GM12891 (cell line): ENCODE measurements at regions not wholly inside any gene's neighbourhood (a gene's known extent, or its start where the extent isn't known, plus 50 kb on each side); places are given as distances from the start of the nearest gene placed in this dataset.

Source experiments
- PAX5 ChIP-seq: IDR thresholded peaks from 2 replicates; pipeline ENCODE4 v1.6.1; 2011; ENCODE audit warnings: low read length, moderate library complexity, mild to moderate bottlenecking; ENCODE audit not compliant: insufficient read depth, severe bottlenecking
- POLR2A ChIP-seq: IDR thresholded peaks from 2 replicates; pipeline ENCODE4 v1.6.1; 2011; ENCODE audit warnings: low read depth, low read length, control low read depth
- POLR2AphosphoS5 ChIP-seq: IDR thresholded peaks from 2 replicates; pipeline ENCODE4 v1.6.1; 2011; ENCODE audit warnings: low read depth, low read length, control low read depth
- POU2F2 ChIP-seq: IDR thresholded peaks from 2 replicates; pipeline ENCODE4 v1.6.1; 2011; ENCODE audit warnings: low read depth, mild to moderate bottlenecking, control low read depth, low read length, moderate library complexity
- SPI1 ChIP-seq: IDR thresholded peaks from 2 replicates; pipeline ENCODE4 v1.6.1; 2011; ENCODE audit warnings: low read depth, low read length, control low read depth
- TAF1 ChIP-seq: IDR thresholded peaks from 2 replicates; pipeline ENCODE4 v1.6.1; 2011; ENCODE audit warnings: low read depth, low read length, control low read depth

DNA sequence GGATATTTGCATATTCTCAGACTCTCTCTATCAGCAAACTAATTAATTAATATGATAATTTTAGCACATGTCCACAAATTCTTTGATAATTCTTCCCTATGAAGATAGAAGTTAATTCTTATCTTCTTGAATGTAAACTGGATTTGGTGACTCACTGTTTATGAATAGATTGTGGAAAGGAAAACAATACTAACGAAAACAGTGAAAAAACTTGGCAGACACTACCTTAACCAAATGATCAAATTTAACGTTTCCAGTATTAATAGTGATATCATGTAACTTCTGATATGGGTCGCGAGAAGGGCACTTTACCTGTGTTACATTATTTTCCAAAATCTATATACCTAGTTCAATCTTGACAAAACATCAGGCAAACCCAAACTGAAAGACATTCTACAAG lies 401.0 kb downstream of the SI start:
- TF ChIP-seq POLR2A = no peak
- no peak for TF ChIP-seq POLR2AphosphoS5
- TF ChIP-seq TAF1 = no peak
- no peak for TF ChIP-seq PAX5
- TF ChIP-seq POU2F2 = no peak
- TF ChIP-seq SPI1 = no peak
